IMR-90 (cell line): ENCODE measurements at regions not wholly inside any gene's neighbourhood (a gene's known extent, or its start where the extent isn't known, plus 50 kb on each side); places are given as distances from the start of the nearest gene placed in this dataset.

ENCODE experiments used
- ATAC-seq: fragments of 200-7000 bp; cut with Tn5 transposase; 2 replicates; pipeline ENCODE4 v1.9.1; 2020; ENCODE audit warnings: low read depth, mild to moderate bottlenecking, moderate library complexity
- BruUV-seq: library from RNA; stranded (reverse); fragments of 400-500 nt; replicated peaks from 2 replicates; lab custom pipeline; 2021; lab: Mats Ljungman, UMichigan
- CTCF ChIA-PET: fragments of 300-600 bp; formaldehyde crosslinking; extraction: SDS; loops from one replicate; lab custom pipeline; 2021; ENCODE audit warnings: antibody characterized with exemption; lab: Yijun Ruan, JAX
- POLR2A ChIA-PET: fragments of 300-600 bp; sonication (Branson Sonifier 250); formaldehyde crosslinking; loops from one replicate; lab custom pipeline; 2022; ENCODE audit warnings: antibody characterized with exemption; ENCODE audit not compliant: unreplicated experiment; lab: Charles Lee
- DNase-seq: peaks from one replicate; pipeline ENCODE4 v3.0.0; 2013
- H2AFZ ChIP-seq: replicated peaks from 2 replicates; pipeline ENCODE3; 2013; ENCODE audit warnings: low read length, mild to moderate bottlenecking; ENCODE audit not compliant: poor library complexity
- H2AK5ac ChIP-seq: 2 replicates; pipeline ENCODE4 v1.6.1; 2013; ENCODE audit warnings: low read depth, low read length, inconsistent platforms
- H2AK9ac ChIP-seq: replicated peaks from 2 replicates; pipeline ENCODE3; 2013; ENCODE audit warnings: mild to moderate bottlenecking, low read depth, low read length, moderate library complexity; ENCODE audit not compliant: poor library complexity
- H2BK120ac ChIP-seq: 2 replicates; pipeline ENCODE4 v1.6.1; 2013; ENCODE audit warnings: low read depth, low read length, inconsistent platforms
- H2BK15ac ChIP-seq: 3 replicates; pipeline ENCODE4 v1.6.1; 2013; ENCODE audit warnings: low read depth, low read length, inconsistent platforms
- H2BK20ac ChIP-seq: 2 replicates; pipeline ENCODE4 v1.6.1; 2013; ENCODE audit warnings: low read depth, mild to moderate bottlenecking, inconsistent platforms, low read length, moderate library complexity
- H2BK5ac ChIP-seq: 2 replicates; pipeline ENCODE4 v1.6.1; 2013; ENCODE audit warnings: mild to moderate bottlenecking, low read depth, low read length, inconsistent platforms; ENCODE audit not compliant: poor library complexity, severe bottlenecking
- H3K14ac ChIP-seq: replicated peaks from 2 replicates; pipeline ENCODE4 v1.6.1; 2013; ENCODE audit warnings: low read depth, low read length, inconsistent platforms
- H3K18ac ChIP-seq: 2 replicates; pipeline ENCODE4 v1.6.1; 2013; ENCODE audit warnings: low read depth, low read length, control low read depth
- H3K23ac ChIP-seq: 2 replicates; pipeline ENCODE4 v1.6.1; 2013; ENCODE audit warnings: low read depth, low read length, inconsistent platforms
- H3K27ac ChIP-seq: 2 replicates; pipeline ENCODE4 v1.5.1; 2013; ENCODE audit warnings: mild to moderate bottlenecking, control low read depth, low read length; ENCODE audit not compliant: insufficient read depth
- H3K27me3 ChIP-seq: 2 replicates; pipeline ENCODE4 v1.6.1; 2013; ENCODE audit warnings: low read length; ENCODE audit not compliant: control insufficient read depth, insufficient read depth
- H3K36me3 ChIP-seq: 2 replicates; pipeline ENCODE4 v1.6.1; 2013; ENCODE audit warnings: low read length, mixed read lengths; ENCODE audit not compliant: control insufficient read depth, insufficient read depth
- H3K4ac ChIP-seq: 2 replicates; pipeline ENCODE4 v1.6.1; 2013; ENCODE audit warnings: low read depth, low read length, inconsistent platforms
- H3K4me1 ChIP-seq: 2 replicates; pipeline ENCODE4 v1.6.1; 2013; ENCODE audit warnings: low read length, mixed read lengths; ENCODE audit not compliant: control insufficient read depth, insufficient read depth
- H3K4me2 ChIP-seq: 2 replicates; pipeline ENCODE4 v1.6.1; 2013; ENCODE audit warnings: low read depth, mild to moderate bottlenecking, control low read depth, low read length, moderate library complexity
- H3K4me3 ChIP-seq: 2 replicates; pipeline ENCODE4 v1.5.1; 2013; ENCODE audit warnings: low read depth, mild to moderate bottlenecking, control low read depth, low read length, moderate library complexity; ENCODE audit not compliant: insufficient read depth
- H3K56ac ChIP-seq: 2 replicates; pipeline ENCODE4 v1.6.1; 2013; ENCODE audit warnings: low read length, inconsistent platforms; ENCODE audit not compliant: insufficient read depth; ENCODE audit errors: extremely low read depth
- H3K79me1 ChIP-seq, 2 experiments: 2 replicates each; pipeline ENCODE4 v1.6.1; 2013; ENCODE audit warnings: low read length in 2 of 2, inconsistent platforms in 1 of 2, low read depth in 1 of 2
- H3K9ac ChIP-seq: 2 replicates; pipeline ENCODE4 v1.6.1; 2013; ENCODE audit warnings: low read depth, low read length, control low read depth
- H3K9me1 ChIP-seq: 2 replicates; pipeline ENCODE4 v1.6.1; 2013; ENCODE audit warnings: low read length, inconsistent platforms; ENCODE audit not compliant: insufficient read depth
- H3K9me3 ChIP-seq: 2 replicates; pipeline ENCODE4 v1.6.1; 2013; ENCODE audit warnings: low read length; ENCODE audit not compliant: control insufficient read depth, insufficient read depth
- H4K20me1 ChIP-seq: 2 replicates; pipeline ENCODE4 v1.6.1; 2013; ENCODE audit warnings: low read length, inconsistent platforms; ENCODE audit not compliant: insufficient read depth
- H4K5ac ChIP-seq: 2 replicates; pipeline ENCODE4 v1.6.1; 2013; ENCODE audit warnings: mild to moderate bottlenecking, low read depth, low read length, control low read depth
- H4K8ac ChIP-seq, 2 experiments: 2 replicates each; pipeline ENCODE4 v1.6.1; 2013; ENCODE audit warnings: low read depth in 2 of 2, low read length in 2 of 2, control low read depth in 1 of 2, inconsistent platforms in 1 of 2
- H4K91ac ChIP-seq: 2 replicates; pipeline ENCODE4 v1.6.1; 2013; ENCODE audit warnings: low read depth, low read length, inconsistent platforms; ENCODE audit not compliant: insufficient read depth
- BHLHE40 ChIP-seq: fragments of 150-350 bp; IDR thresholded peaks from 2 replicates; pipeline ENCODE4 v1.6.1; 2016; ENCODE audit warnings: mild to moderate bottlenecking, low read depth, low read length
- CEBPB ChIP-seq: IDR thresholded peaks from 2 replicates; pipeline ENCODE4 v1.6.1; 2012; ENCODE audit warnings: low read depth, low read length, improper control_type of control experiment
- CHD1 ChIP-seq: IDR thresholded peaks from 2 replicates; pipeline ENCODE4 v1.6.1; 2012; ENCODE audit warnings: low read depth, low read length, improper control_type of control experiment
- FOS ChIP-seq: fragments of 150-350 bp; IDR thresholded peaks from 2 replicates; pipeline ENCODE4 v1.6.1; 2016; ENCODE audit warnings: low read depth, low read length
- MAFK ChIP-seq: IDR thresholded peaks from 2 replicates; pipeline ENCODE4 v1.6.1; 2012; ENCODE audit warnings: low read depth, low read length, improper control_type of control experiment
- MAZ ChIP-seq: IDR thresholded peaks from 2 replicates; pipeline ENCODE4 v1.6.1; 2012; ENCODE audit warnings: low read depth, mild to moderate bottlenecking, low read length, improper control_type of control experiment, moderate library complexity, borderline replicate concordance
- MXI1 ChIP-seq: IDR thresholded peaks from 2 replicates; pipeline ENCODE4 v1.6.1; 2012; ENCODE audit warnings: low read depth, mild to moderate bottlenecking, low read length, moderate library complexity, borderline replicate concordance
- POLR2A ChIP-seq: IDR thresholded peaks from 2 replicates; pipeline ENCODE4 v1.6.1; 2012; ENCODE audit warnings: mild to moderate bottlenecking, low read depth, low read length
- RAD21 ChIP-seq: IDR thresholded peaks from 2 replicates; pipeline ENCODE4 v1.6.1; 2012; ENCODE audit warnings: low read length, improper control_type of control experiment
- RCOR1 ChIP-seq: IDR thresholded peaks from 2 replicates; pipeline ENCODE4 v1.6.1; 2012; ENCODE audit warnings: mild to moderate bottlenecking, low read length, improper control_type of control experiment; ENCODE audit not compliant: insufficient replicate concordance
- RFX5 ChIP-seq: IDR thresholded peaks from 2 replicates; pipeline ENCODE4 v1.8.0; 2012; ENCODE audit warnings: low read depth, mild to moderate bottlenecking, low read length, moderate library complexity
- SMC3 ChIP-seq: fragments of 150-350 bp; IDR thresholded peaks from 2 replicates; pipeline ENCODE4 v1.6.1; 2016; ENCODE audit warnings: low read depth, mild to moderate bottlenecking, antibody characterized with exemption, low read length, moderate library complexity
- WGBS, 2 experiments: methylation state at CpG; one replicate each; pipeline versions ENCODE4 v1.1.5 to v1.1.7; 2013; ENCODE audit warnings: missing lambda C conversion rate in 2 of 2; ENCODE audit not compliant: insufficient read length in 1 of 2; ENCODE audit errors: extremely low coverage in 2 of 2; 5-methylcytosine and 5-hydroxymethylcytosine counted together
- dilution Hi-C: fragments of 300-500 bp; cut with HindIII; formaldehyde crosslinking; loops from one replicate; pipeline ENCODE4 v1.14.3; 2018; ENCODE audit warnings: low sequenced_read_pairs; ENCODE audit not compliant: unreplicated experiment
- in situ Hi-C: fragments of 300-500 bp; cut with MboI; formaldehyde crosslinking; loops from 3 replicates; pipeline ENCODE4 v1.14.3; 2019; ENCODE audit warnings: low sequenced_read_pairs, inconsistent platforms, mixed read lengths
- intact Hi-C: fragments of 100-400 bp; cut with micrococcal nuclease; formaldehyde crosslinking; loops from 2 replicates; pipeline ENCODE4 v1.10.0; 2022
- TF ChIP-seq, protein P1 (sequence below): fragments of 150-350 bp; IDR thresholded peaks from 2 replicates; pipeline ENCODE4 v1.6.1; 2017; ENCODE audit warnings: mild to moderate bottlenecking, antibody characterized with exemption, low read length, low read depth
- TF ChIP-seq, protein P2 (sequence below): conservative IDR thresholded peaks from 2 replicates; pipeline ENCODE4 v1.5.1; 2012; ENCODE audit warnings: mild to moderate bottlenecking, low read depth, low read length, improper control_type of control experiment
- TF ChIP-seq, protein P3 (sequence below): fragments of 150-350 bp; IDR thresholded peaks from 2 replicates; pipeline ENCODE4 v1.6.1; 2016; ENCODE audit warnings: low read depth, mild to moderate bottlenecking, low read length, moderate library complexity, borderline replicate concordance

DNA sequence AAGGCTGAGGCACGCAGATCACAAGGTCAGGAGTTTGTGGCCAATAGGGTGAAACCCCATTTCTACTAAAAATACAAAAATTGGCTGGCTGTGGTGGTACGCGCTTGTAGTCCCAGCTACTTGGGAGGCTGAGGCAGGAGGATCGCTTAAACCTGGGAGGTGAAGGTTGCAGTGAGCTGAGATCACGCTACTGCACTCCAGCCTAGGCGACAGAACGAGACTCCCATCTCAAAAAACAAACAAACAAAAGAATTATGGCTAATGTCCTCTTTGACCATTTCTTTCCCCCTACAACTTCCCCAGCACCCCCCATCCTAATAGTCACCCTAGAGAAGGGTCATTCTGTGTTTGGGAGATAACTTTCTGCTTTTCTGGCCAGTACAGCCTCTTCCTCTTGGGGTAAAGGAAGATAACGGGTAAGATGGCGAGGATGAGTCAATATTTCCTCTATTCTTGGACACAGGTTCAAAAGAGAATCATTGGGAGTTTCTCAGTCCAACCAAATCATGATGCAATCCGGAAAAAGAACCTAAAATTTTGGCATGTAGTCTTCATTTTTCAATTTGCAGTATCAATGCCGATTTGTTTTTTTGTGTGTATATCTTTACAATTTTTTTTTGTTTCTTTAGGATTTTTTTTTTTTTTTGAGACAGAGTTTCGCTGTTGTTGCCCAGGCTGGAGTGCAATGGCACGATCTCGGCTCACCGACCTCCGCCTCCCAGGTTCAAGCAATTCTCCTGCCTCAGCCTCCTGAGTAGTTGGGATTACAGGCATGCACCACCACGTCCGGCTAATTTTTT, 107.6 kb upstream of the MED13 start:
- Histone ChIP-seq H2AFZ (no peak overlapping the region), H2BK20ac (no peak overlapping the region), H3K4me1 (no peaks in the 10 kb centered on the region), H3K27ac (no peak overlapping the region), H2AK9ac (no peak overlapping the region), H2BK5ac (no peak overlapping the region), H3K27me3 (no peaks in the 10 kb centered on the region), H3K18ac (no peak overlapping the region), H3K9me1 (no peaks in the 10 kb centered on the region; the same call in 1 of the 2 replicates), H3K4me3 (no peak overlapping the region), H2BK15ac (no peak overlapping the region), H3K14ac (no peak overlapping the region), H3K79me1 (no peaks in the 10 kb centered on the region), H4K5ac (no peak overlapping the region), H3K4ac (no peak overlapping the region), H2BK120ac (no peak overlapping the region), H4K91ac (no peak overlapping the region), H3K56ac (no peak overlapping the region), H4K20me1 (no peaks in the 10 kb centered on the region), H3K23ac (no peak overlapping the region), H3K9ac (no peak overlapping the region), H3K4me2 (no peak overlapping the region), H3K9me3 (no peaks in the 10 kb centered on the region), H2AK5ac (no peak overlapping the region), H3K36me3 (no peaks in the 10 kb centered on the region), H4K8ac (no peak overlapping the region)
- WGBS, 2 experiments, result no CpG with 5 or more reads among the region's 18 CpGs
- POLR2A ChIA-PET, result no interaction called here
- CTCF ChIA-PET, result no interaction called here
- no peak for DNase-seq
- dilution Hi-C loops, result no loop called here
- intact Hi-C loops, result no loop called here
- no peak for TF ChIP-seq RFX5
- no peak for TF ChIP-seq CEBPB
- no peak for TF ChIP-seq MAFK
- TF ChIP-seq, protein P1, sequence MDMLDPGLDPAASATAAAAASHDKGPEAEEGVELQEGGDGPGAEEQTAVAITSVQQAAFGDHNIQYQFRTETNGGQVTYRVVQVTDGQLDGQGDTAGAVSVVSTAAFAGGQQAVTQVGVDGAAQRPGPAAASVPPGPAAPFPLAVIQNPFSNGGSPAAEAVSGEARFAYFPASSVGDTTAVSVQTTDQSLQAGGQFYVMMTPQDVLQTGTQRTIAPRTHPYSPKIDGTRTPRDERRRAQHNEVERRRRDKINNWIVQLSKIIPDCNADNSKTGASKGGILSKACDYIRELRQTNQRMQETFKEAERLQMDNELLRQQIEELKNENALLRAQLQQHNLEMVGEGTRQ, result no peak
- TF ChIP-seq, protein P2, sequence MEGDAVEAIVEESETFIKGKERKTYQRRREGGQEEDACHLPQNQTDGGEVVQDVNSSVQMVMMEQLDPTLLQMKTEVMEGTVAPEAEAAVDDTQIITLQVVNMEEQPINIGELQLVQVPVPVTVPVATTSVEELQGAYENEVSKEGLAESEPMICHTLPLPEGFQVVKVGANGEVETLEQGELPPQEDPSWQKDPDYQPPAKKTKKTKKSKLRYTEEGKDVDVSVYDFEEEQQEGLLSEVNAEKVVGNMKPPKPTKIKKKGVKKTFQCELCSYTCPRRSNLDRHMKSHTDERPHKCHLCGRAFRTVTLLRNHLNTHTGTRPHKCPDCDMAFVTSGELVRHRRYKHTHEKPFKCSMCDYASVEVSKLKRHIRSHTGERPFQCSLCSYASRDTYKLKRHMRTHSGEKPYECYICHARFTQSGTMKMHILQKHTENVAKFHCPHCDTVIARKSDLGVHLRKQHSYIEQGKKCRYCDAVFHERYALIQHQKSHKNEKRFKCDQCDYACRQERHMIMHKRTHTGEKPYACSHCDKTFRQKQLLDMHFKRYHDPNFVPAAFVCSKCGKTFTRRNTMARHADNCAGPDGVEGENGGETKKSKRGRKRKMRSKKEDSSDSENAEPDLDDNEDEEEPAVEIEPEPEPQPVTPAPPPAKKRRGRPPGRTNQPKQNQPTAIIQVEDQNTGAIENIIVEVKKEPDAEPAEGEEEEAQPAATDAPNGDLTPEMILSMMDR, result no peak
- no peak for TF ChIP-seq SMC3
- TF ChIP-seq RAD21, result no peak
- TF ChIP-seq, protein P3, sequence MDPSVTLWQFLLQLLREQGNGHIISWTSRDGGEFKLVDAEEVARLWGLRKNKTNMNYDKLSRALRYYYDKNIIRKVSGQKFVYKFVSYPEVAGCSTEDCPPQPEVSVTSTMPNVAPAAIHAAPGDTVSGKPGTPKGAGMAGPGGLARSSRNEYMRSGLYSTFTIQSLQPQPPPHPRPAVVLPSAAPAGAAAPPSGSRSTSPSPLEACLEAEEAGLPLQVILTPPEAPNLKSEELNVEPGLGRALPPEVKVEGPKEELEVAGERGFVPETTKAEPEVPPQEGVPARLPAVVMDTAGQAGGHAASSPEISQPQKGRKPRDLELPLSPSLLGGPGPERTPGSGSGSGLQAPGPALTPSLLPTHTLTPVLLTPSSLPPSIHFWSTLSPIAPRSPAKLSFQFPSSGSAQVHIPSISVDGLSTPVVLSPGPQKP, result no peak
- TF ChIP-seq POLR2A, result no peak
- no peak for TF ChIP-seq CHD1
- TF ChIP-seq RCOR1, result no peak
- no peak for TF ChIP-seq FOS
- TF ChIP-seq MXI1, result no peak
- TF ChIP-seq BHLHE40, result no peak
- TF ChIP-seq MAZ, result no peak
- no peak for ATAC-seq
- in situ Hi-C loops, result no loop called here
- BruUV-seq, result no TSS peak
